Fibroblast of the aortic adventitia (primary cell): ENCODE measurements at regions not wholly inside any gene's neighbourhood (a gene's known extent, or its start where the extent isn't known, plus 50 kb on each side); places are given as distances from the start of the nearest gene placed in this dataset.
"Not testable (repeated sequence)": the region's sequence is repeated elsewhere in the genome, so short reads cannot be mapped to it uniquely, and the experiment has no call there.

Experiments used
- DNase-seq: peaks from one replicate; pipeline ENCODE4 v3.0.0-alpha.2; 2010; ENCODE audit warnings: low read depth
- H3K4me3 ChIP-seq: 2 replicates; pipeline ENCODE4 v1.5.1; 2011; ENCODE audit warnings: low read depth, mild to moderate bottlenecking, control low read depth, low read length, moderate library complexity
- CTCF ChIP-seq: IDR thresholded peaks from 2 replicates; pipeline ENCODE4 v1.5.1; 2011; ENCODE audit warnings: mild to moderate bottlenecking, low read length, control low read depth, inconsistent platforms; ENCODE audit not compliant: insufficient read depth

GRCh38 chr17:31798205-31798724 is 60.8 kb downstream of the COPRS start:
- TF ChIP-seq CTCF, result no peak
- DNase-seq, result no peak

DNA sequence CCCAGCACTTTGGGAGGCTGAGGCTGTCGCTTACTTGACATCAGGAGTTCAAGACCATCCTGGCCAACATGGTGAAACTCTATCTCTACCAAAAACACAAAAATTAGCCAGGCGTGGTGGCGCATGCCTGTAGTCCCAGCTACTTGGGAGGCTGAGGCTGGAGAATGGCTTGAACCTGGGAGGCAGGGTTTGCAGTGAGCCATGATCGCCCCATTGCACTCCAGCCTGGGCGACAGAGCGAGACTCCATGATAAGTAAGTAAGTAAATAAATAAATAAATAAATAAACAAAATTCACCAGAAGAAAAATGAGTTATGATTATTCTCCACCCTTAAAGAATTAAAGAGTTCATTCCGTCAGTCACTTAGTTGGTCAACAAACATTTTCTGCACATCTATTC is 63.1 kb downstream of the COPRS start:
- DNase-seq, H3K4me3 ChIP-seq: not testable (repeated sequence)

More at GRCh38 chr17:31798205-31798724, 60.8 kb downstream of the COPRS start:
- H3K4me3 ChIP-seq, result no peak overlapping the region

DNA sequence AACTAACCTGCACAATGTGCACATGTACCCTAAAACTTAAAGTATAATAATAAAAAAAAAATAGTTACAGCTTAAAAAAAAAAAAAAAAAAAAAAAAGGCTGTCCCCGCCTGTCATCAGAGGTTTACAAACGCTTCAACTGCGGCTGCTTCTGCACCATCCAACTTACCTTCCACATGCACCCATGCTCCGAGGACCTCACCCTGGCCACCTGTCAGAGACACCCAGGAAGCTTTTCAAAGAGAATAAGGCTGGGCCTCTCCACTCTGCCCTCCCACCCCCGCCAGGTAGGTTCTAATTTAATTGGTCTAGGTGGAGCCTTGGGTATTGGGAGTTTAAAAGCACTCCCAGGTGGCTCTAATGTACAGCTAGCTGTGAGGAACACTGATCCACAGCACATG is 64.9 kb downstream of the COPRS start:
- H3K4me3 ChIP-seq, result no peak overlapping the region
- TF ChIP-seq CTCF, result no peak
- no peak for DNase-seq

DNA sequence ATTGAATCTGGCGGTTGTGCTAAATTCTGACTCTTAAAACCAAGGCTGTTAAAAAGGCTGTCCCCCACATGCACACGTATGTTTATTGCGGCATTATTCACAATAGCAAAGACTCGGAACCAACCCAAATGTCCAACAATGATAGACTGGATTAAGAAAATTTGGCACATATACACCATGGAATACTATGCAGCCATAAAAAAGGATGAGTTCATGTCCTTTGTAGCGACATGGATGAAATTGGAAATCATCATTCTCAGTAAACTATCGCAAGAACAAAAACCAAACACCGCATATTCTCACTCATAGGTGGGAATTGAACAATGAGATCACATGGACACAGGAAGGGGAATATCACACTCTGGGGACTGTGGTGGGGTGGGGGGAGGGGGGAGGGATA is 65.4 kb downstream of the COPRS start:
- DNase-seq, H3K4me3 ChIP-seq: not testable (repeated sequence)

- no peak overlapping the region for H3K4me3 ChIP-seq
- TF ChIP-seq CTCF, result no peak
- DNase-seq, result no peak
Measured at GRCh38 chr17:31792007-31792585, 66.9 kb downstream of the COPRS start.

DNA sequence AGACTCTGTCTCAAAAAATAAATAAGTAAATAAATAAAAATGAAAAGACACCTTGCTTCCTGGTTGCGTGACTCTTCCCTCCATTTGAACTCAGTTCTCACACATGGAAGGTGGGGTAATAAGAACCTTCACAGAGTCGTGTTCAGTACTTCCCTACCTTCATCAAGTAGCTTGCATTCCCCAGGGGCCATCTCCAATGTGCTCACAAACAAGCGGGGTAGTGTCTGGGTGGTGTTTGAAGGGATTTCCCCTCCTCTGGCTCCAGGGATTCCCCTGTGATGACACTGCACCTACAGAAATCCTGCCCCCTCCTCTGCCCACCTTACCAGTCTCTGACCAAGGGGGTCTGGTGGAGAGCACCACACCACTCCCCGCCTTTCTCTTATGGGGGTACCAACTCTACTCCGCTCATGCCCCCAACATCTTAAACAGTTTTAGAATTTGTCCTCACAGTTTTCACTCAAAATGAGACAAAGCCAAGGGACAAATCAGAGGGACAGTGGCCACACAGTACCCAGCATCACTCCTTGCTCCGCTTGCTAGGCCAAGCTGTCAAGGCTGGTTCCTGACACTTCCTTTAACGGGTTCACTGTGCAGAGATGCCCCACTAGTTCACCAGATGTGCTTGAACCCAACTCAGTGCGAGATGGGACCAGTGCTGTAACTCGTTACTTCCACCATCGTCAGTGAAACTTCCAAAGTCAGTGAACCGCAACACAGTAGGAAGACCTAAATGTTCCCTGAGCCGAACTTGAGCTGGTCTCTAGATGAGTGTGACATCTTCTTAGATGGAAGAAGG is 69.1 kb downstream of the COPRS start:
- TF ChIP-seq CTCF, result no peak
- DNase-seq, result no peak
- H3K4me3 ChIP-seq, result no peak overlapping the region

GRCh38 chr17:31788956-31789355 is 70.1 kb downstream of the COPRS start:
- peak; percentile 21 for DNase-seq
- TF ChIP-seq CTCF, result no peak
- H3K4me3 ChIP-seq, result no peak overlapping the region

- no peak overlapping the region for H3K4me3 ChIP-seq
- no peak for DNase-seq
- TF ChIP-seq CTCF, result no peak
Measured at GRCh38 chr17:31788571-31788946, 70.5 kb downstream of the COPRS start.
